ENCODE measurements at regions not wholly inside any gene's neighbourhood (a gene's known extent, or its start where the extent isn't known, plus 50 kb on each side); places are given as distances from the start of the nearest gene placed in this dataset.

DNA sequence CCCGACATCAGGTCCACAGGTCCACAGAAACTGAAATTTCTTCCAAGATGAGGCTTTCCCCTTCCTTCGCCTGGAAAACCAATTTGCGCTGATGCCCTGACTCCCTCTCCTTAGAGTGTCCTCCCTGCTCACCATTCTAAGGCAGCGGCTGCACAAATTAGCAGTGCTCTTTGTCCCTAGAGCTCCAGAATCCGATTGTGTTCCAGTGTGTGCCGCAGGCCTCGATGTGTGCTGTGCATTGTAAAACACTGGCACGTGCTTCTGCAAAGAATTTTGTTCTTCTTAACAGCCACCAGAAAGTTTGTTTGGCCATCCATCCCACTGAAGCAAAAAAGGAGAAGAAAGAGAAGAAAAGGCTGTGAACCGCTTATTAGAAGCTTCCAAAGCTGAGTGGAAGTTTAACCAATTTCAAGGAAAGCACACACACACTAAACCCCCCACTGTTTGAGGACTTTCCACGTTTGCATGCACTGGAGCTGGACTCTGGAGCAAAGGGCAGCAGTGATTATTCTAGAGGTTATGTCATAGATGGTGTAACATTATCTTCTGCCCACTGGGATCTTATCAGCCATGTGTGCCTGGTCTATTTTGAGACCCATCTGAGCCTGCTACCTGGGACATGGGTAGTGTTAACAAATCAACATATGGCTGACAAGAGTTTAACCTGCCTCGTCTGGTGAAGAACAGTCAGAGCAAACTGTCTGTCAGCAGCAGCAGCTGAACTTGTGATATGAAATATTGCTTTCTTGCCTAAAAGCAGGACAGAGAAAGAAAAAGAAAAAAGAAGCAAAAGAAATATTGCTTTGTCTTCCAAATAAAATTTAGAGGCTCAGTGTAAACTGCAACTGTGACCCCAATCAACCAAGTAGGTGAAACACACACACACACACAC, 64.9 kb upstream of the RREB1 start (continued):
- TF ChIP-seq, protein P1, sequence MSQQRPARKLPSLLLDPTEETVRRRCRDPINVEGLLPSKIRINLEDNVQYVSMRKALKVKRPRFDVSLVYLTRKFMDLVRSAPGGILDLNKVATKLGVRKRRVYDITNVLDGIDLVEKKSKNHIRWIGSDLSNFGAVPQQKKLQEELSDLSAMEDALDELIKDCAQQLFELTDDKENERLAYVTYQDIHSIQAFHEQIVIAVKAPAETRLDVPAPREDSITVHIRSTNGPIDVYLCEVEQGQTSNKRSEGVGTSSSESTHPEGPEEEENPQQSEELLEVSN (IDR thresholded peaks at IDR 0.05; ENCODE audit: borderline replicate concordance in 1 of 2, extremely low read depth in 1 of 2, insufficient read depth in 1 of 2, insufficient read length in 1 of 2, low read depth in 1 of 2, low read length in 1 of 2, poor library complexity in 1 of 2, severe bottlenecking in 1 of 2), result peak in 1 of 2 experiments; percentile 58
- TF ChIP-seq PRPF4 (IDR thresholded peaks at IDR 0.05; ENCODE audit: insufficient read depth, low read depth, low read length, poor library complexity, severe bottlenecking) (no peak), TFAP4 (CRISPR knock-in tag; IDR thresholded peaks at IDR 0.05; ENCODE audit: borderline replicate concordance) (peak; percentile 29; the same call in 1 of the 2 replicates), SNRNP70 (optimal IDR thresholded peaks at IDR 0.05; ENCODE audit: low read depth, low read length) (no peak), MGA (IDR thresholded peaks at IDR 0.05) (peak; percentile 91), DDX20 (tag; IDR thresholded peaks at IDR 0.05; ENCODE audit: low read depth) (0 out of 2 replicates have a peak, but pooled peaks have one; percentile 23), NFIX (CRISPR knock-in tag; IDR thresholded peaks at IDR 0.05; ENCODE audit: low read depth) (no peak), ZFP30 (CRISPR knock-in tag; IDR thresholded peaks at IDR 0.05; ENCODE audit: borderline replicate concordance) (no peak)
- TF ChIP-seq, protein P2, sequence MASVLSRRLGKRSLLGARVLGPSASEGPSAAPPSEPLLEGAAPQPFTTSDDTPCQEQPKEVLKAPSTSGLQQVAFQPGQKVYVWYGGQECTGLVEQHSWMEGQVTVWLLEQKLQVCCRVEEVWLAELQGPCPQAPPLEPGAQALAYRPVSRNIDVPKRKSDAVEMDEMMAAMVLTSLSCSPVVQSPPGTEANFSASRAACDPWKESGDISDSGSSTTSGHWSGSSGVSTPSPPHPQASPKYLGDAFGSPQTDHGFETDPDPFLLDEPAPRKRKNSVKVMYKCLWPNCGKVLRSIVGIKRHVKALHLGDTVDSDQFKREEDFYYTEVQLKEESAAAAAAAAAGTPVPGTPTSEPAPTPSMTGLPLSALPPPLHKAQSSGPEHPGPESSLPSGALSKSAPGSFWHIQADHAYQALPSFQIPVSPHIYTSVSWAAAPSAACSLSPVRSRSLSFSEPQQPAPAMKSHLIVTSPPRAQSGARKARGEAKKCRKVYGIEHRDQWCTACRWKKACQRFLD (CRISPR knock-in tag; IDR thresholded peaks at IDR 0.05), result 0 out of 2 replicates have a peak, but pooled peaks have one; percentile 29

Measured in K562 (cell line).